CD1c-positive myeloid dendritic cell (primary cell): ENCODE measurements at regions not wholly inside any gene's neighbourhood (a gene's known extent, or its start where the extent isn't known, plus 50 kb on each side); places are given as distances from the start of the nearest gene placed in this dataset.
A peak's percentile ranks its signal among the peaks of the same experiment; 100 is the strongest.
"Not testable (repeated sequence)": the region's sequence is repeated elsewhere in the genome, so short reads cannot be mapped to it uniquely, and the experiment has no call there.

Source experiments
- DNase-seq: peaks from one replicate; pipeline ENCODE4 v3.0.0-alpha.2; 2016; ENCODE audit errors: extremely low spot score

DNA sequence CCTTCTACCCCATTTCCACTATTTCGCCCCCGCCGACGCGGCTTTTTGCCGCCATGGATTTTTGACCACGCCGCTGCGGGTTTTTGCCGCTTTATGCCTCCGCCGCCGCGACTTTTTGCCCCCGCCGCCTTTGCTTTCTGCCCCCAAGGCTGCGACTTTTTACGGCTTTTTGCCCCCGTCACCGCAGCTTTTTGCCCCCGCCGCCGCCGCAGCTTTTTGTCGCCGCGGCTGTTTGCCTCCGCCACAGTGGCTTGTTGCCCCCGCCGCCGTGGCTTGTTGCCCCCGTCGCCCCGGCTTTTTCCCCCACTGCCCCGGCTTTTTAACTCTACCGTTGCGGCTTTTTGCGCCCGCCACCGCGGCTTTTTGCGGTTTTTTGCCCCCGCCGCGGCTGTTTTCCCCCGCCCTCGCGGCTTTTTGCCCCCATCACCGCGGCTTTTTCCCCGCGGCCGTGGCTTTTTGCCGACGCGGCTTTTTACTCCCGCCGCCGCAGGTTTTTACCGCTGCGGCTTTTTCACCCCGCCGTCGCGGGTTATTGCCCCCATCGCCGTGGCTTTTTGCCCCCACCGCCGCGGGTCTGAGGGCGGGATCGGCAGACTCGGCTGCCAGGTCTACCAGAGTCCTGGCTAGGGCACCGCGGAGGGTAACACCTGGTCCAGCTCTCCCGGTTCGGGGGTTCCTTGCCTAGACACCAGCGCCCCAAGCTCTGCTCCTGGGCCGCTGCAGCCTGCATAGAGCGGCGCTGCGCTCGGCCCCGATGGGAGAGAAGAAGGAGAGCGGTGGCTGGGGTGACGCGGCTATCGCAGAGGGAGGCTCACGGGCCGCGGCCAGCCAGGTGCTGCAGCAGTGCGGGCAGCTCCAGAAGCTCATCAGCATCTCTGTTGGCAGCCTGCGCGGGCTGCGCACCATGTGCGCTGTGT, 562.7 kb upstream of the WSB1 start:
- no peak for DNase-seq

DNA sequence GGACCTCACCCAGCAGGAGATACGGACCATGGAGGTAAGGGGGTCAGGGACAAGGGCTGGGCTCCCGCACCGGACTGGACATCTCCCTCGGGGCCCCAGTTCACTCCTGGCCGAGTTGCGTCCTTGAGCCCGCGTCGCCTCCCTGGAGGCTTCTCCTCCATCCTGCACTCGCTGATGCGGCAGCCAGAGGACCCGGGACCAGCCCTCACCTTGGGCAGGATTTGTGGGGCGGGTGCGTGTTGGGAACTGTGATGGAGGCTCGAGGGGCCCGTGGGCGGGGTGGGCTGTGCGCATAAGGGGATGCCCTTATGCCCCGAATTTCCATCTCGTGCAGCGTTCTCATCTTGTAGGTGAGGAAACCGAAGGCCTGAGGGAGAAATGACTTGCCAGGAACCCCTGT, 562.0 kb upstream of the WSB1 start:
- not testable (repeated sequence) for DNase-seq

DNA sequence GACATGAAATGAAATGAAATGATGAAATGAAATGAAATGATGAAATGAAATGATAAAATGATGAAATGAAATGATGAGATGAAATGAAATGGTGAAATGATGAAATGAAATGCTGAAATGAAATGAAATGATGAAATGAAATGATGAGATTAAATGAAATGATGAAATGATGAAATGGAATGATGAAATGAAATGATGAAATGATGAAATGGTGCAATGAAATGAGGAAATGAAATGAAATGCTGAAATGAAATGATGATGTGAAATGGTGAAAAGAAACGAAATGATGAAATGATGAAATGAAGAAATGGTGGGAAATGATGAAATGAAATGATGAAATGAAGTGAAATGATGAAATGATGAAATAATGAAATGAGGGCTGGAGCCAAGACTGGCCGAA, 559.1 kb upstream of the WSB1 start:
- DNase-seq, result not testable (repeated sequence)

DNA sequence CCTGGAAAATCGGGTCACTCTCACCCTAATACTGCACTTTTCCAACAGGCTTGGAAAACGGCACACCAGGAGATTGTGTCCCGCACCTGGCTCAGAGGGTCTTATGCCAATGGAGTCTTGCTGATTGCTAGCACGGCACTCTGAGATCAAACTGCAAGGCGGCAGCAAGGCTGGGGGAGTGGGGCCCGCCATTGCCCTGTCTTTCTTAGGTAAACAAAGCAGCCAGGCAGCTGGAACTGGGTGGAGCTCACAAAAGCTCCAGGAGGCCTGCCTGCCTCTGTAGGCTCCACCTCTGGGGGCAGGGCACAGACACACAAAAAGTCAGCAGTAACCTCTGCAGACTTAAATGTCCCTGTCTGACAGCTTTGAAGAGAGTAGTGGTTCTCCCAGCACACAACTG, 557.9 kb upstream of the WSB1 start:
- DNase-seq, result not testable (repeated sequence)

DNA sequence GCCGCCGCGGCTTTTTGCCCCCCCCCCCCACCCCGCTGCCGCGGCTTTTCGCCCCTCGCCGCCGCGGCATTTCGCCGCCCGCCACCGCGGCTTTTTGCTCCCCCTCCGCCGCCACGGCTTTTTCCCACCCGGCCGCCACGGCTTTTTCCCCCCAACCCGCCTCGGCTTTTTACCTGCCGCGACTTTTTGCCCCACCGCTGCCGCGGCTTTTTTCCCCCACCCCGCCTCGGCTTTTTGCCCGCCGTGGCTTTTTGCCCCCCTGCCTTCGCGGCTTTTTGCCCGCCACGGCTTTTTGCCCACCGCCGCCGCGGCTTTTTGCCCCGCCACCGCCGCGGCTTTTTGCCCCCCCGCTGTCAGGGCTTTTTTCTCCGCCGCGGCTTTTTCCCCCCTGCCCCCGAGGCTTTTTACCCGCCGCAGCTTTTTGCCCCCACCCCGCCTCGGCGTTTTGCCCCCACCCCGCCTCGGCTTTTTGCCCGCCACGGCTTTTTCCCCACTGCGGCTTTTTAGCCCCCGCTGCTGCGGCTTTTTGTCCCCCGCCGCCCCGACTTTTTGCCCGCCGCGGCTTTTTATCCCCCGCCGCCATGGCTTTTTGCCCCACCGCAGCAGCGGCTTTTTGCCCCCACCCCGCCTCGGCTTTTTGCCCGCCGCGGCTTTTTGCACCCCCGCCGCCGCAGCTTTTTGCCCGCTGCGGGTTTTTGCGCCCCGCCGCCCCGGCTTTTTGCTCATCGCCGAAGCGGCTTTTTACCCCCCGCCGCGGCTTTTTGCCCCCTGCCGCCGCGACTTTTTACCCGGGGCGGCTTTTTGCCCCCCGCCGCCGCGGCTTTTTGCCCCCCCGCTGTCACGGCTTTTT, 527.8 kb upstream of the WSB1 start:
- DNase-seq, result no peak

DNA sequence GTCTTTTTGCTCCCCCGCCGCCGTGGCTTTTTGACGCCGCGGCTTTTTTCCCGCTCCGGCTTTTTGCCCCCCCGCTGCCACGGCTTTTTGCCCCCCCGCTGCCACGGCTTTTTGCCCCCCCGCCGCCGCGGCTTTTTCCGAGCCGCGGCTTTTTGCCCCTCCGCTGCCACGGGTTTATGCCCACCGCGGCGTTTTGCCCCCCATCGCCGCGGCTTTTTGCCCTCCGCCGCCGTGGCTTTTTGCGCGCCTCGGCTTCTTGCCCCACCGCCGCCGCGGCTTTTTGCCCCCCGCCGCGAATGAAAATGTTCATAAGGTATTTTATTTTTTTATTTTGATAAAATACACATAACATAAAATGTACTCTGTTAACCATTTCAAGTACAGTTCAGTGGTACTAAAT, 527.2 kb upstream of the WSB1 start:
- DNase-seq, result no peak

DNA sequence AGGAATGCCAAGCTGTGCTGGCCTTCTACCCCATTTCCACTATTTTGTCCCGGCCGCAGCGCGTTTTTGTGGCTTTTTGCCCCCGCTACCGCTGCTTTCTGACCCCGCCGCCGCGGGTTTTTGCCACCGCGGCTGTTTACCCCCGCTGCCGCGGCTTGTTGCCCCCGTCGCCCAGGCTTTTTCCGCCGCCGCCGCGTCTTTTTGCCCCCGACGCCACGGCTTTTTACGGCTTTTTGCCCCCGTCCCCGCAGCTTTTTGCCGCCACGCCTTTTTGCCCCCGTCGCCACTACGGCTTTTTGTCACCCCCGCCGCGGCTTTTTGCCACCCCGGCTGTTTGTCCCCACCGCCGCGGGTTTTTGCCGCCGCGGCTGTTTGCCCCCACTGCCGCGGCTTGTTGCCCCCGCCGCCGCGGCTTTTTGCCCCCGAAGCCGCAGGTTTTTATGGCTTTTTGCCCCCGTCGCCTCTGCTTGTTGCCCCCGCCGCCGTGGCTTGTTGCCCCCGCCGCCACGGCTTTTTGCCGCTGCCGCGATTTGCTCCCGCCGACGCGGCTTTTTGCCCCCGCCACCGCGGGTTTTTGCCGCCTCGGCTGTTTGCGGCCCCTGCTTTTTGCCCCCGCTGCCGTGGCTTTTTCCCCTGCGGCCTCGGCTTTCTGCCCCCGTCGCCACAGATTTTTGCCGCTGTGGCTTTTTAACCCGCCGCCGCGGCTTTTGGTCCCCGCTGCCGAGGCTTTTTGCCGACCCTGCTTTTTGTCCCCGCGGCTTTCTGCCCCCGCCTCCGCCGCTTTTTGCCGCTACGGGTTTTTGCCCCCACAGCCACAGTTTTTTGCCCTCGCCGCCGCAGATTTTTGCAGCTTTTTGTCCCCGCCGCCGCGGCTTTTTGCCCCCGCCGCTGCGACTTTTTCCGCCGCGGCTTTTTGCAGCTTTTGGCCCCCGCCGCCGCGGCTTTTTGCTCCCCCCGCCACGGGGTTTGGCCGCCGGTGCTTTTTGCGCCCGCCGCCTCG, 520.4 kb upstream of the WSB1 start:
- DNase-seq, result no peak

DNA sequence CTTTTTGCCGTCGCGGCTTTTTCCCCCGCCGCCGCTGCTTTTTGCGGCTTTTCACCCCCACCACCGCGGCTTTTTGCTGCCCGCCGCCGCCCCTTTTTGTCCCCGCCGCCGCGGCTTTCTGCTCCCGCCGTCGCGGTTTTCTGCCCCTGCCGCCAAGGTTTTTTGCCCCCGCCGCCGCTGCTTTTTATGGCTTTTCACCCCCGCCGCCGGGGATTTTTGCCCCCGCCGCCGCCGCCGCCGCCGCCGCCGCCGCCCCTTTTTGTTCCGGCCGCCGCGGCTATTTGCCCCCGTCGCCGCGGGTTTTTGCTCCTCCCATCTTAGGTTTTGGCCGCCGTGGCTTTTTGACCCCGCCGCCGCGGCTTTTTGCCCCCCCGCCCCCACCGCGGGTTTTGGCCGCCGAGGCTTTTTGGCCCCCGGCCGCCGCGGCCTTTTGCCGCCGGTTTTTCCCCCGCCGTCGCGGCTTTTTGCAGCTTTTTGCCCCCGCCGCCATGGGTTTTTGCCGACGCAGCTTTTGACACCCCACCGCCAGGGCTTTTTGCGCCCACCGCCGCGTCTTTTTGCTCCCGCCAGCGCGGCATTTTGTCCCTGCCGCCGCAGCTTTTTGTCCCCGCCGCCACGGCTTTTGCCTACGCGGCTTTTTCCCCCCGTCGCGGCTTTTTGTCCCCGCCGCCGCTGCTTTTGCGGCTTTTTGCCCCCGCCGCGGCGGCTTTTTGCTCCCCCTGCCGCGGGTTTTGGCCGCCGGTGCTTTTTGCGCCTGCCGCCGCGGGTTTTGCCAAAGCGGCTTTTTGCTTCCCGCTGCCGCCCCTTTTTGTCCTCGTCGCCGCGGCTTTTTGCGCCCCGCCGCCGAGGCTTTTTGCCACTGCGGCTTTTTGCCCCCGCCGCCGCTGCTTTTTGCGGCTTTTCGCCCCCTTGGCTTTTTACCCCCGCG, 519.4 kb upstream of the WSB1 start:
- no peak for DNase-seq

DNA sequence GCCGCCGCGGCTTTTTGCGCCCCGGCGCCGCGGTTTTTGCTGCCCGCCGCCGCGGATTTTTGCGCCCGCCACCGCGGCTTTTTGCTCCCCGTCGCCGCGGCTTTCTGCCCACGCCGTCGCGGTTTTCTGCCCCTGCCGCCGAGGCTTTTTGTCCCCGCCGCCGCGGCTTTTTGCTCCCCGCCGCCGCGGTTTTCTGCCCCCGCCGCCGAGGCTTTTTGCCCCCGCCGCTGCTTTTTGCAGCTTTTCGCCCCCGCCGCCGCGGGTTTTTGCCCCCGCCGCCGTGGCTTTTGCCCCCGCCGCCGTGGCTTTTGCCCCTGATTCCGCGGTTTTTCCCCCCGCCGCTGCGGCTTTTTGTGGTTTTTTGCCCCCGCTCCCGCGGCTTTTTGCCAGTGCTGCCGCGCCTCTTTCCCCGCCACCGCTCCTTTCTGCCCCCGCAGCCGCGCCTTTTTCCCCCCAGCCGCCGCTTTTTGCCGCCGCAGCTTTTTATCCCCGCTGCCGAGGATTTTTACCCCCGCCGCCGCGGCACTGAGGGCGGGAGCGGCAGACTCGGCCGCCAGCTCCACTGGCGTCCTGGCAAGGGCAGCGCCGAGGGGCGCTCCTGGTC, 518.6 kb upstream of the WSB1 start:
- no peak for DNase-seq

DNA sequence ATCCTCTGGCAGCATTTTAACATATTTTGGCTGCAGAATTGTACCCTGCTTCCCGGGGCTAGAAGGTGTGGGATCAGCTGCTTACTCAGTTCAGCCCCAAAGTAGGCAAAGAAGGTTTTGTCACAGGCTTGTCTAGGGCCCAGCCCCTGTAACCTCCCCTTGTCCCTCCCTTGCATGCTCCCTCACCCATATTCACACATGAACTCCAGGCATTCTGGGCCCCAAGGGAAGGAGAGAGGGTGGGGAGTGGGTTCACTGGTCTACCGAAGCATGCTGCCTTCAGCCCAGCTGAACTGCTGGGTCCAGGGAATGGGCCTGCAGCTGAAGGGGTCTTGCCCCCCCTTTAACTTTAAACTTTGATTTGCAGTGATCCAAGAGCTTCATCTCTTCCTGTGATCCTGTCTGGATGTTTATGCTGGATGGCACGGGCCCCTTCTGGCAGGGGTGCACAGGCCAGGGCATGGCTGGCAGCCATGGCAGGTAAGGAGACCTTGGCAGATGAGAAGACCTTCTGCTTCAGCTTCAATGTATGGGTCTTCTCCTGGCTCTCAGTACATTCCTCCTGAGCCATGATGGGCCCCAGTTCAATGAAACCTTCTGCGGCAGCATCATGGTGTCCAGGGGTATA, 513.6 kb upstream of the WSB1 start:
- not testable (repeated sequence) for DNase-seq

DNA sequence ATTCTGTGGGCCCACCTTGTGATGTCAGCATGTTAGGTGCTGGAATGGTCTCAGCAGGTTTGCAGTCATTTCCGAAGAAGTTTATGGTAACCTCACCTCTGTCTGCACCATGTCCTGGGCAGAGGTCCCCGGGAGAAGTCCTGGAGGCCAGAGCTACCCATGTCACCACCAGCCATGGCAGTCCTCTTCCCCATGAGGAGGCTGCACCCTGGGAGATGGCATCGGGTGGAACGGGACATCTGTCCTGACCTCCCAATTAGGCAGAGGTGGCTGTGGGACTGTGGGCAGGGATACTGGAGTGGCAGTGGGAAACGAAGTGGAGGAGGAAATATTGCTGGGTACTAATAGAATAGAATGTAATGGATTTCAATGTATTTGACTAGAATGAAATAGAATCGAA, 511.8 kb upstream of the WSB1 start:
- no peak for DNase-seq

DNA sequence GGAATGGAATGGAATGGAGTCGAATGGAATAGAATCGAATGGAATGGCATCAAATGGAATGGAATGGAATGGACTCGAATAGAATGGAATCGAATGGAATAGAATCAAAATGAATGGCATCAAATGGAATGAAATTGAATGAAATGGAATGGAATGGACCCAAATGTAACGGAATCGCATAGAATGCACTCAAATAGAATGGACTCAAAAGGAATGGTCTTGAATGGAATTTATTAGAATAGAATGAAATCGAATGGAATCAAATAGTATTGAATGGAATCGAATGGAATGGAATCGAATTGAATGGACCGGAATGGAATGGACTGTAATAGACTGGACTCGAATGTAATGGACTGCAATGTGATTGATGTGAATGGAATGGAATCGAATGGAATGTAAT, 501.4 kb upstream of the WSB1 start:
- peak; percentile 1 for DNase-seq

DNA sequence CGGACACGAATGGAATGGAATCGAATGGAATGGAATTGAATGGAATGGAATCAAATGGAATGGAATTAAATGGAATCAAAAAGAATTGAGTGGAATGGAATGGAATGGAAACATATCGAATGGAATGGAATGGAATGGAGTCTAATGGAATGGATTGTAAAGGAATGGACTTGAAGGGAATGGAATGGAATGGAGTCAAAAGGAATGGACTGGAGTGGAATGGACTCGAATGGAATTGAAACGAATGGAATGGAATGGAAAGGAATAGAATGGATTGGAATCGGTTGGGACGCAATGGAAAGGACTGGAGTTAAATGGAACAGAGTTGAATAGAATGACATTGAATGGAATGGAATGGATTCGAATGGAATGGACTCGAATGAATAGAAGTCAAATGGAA, 486.9 kb upstream of the WSB1 start:
- no peak for DNase-seq

DNA sequence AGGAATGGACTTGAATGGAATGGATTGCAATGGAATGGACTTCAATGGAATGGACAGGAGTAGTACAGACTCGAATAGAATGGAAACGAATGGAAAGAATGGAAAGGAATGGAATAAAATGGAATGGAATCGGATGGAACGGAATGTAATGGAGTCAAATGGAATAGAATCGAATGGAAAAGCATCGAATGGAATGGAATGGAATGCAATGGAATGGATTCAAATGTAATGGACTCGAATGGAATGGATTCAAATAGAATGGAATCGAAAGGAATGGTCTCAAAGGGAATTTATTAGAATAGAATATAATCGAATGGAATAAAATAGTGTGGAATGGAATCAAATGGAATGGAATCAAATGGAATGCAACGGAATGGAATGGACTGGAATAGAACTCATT, 484.9 kb upstream of the WSB1 start:
- no peak for DNase-seq

DNA sequence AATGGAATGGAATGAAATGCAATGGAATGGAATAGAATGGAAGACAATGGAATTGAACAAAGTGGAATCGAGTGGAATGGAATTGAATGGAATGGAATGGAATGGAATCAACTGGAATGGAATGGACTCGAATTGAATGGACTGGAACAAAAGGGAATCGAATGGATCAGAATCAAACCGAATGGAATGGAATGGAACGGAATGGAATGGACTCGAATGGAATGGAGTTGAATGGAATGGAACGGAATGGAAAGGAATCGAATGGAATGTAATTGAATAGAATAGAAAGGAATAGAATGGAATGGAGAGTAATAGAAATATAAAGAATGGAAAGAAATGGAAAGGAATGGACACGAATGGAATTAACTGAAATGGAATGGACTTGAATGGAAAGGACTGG, 475.2 kb upstream of the WSB1 start:
- DNase-seq, result no peak
